DND-41 (cell line): ENCODE measurements at regions not wholly inside any gene's neighbourhood (a gene's known extent, or its start where the extent isn't known, plus 50 kb on each side); places are given as distances from the start of the nearest gene placed in this dataset.

Experiments used
- EZH2 ChIP-seq: IDR thresholded peaks from 3 replicates; pipeline ENCODE4 v1.6.1; 2012; ENCODE audit warnings: borderline replicate concordance, low read depth, mild to moderate bottlenecking, moderate library complexity, low read length, inconsistent platforms; ENCODE audit not compliant: severe bottlenecking
- TF ChIP-seq, protein P1 (sequence below): IDR thresholded peaks from 2 replicates; pipeline ENCODE4 v1.5.1; 2012; ENCODE audit warnings: borderline replicate concordance, low read length, moderate library complexity, mild to moderate bottlenecking; ENCODE audit not compliant: poor library complexity, severe bottlenecking; ENCODE audit errors: extremely low read depth

DNA sequence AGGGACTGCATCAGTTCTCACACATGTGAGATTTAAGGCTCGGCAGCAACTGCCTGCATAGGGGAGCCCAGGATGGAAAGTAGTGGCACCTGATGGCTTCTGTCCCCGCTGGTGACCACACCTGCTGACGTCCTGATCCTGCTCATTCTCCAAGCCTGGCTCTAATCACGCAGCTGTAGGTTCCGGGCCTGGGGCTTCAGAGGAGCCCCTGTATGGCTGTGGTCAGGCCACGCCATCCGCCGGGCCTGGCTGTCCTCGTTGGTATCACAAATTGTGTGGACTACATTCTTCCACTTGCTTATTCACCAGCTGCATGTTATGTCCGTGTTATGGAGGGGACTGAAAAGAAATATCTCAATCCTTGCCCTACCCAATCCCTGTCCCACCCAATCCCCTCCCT, 580.0 kb downstream of the TBC1D22A start:
- TF ChIP-seq, protein P1, sequence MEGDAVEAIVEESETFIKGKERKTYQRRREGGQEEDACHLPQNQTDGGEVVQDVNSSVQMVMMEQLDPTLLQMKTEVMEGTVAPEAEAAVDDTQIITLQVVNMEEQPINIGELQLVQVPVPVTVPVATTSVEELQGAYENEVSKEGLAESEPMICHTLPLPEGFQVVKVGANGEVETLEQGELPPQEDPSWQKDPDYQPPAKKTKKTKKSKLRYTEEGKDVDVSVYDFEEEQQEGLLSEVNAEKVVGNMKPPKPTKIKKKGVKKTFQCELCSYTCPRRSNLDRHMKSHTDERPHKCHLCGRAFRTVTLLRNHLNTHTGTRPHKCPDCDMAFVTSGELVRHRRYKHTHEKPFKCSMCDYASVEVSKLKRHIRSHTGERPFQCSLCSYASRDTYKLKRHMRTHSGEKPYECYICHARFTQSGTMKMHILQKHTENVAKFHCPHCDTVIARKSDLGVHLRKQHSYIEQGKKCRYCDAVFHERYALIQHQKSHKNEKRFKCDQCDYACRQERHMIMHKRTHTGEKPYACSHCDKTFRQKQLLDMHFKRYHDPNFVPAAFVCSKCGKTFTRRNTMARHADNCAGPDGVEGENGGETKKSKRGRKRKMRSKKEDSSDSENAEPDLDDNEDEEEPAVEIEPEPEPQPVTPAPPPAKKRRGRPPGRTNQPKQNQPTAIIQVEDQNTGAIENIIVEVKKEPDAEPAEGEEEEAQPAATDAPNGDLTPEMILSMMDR, result no peak
- TF ChIP-seq EZH2, result no peak
